Epithelial cell of esophagus (primary cell): ENCODE measurements at regions not wholly inside any gene's neighbourhood (a gene's known extent, or its start where the extent isn't known, plus 50 kb on each side); places are given as distances from the start of the nearest gene placed in this dataset.

Source experiments
- DNase-seq: peaks from one replicate; pipeline ENCODE4 v3.0.0; 2010; ENCODE audit warnings: low read depth
- H3K4me3 ChIP-seq: 2 replicates; pipeline ENCODE4 v1.5.1; 2011; ENCODE audit warnings: mild to moderate bottlenecking, low read length, control low read depth
- CTCF ChIP-seq: IDR thresholded peaks from 2 replicates; pipeline ENCODE4 v1.5.1; 2011; ENCODE audit warnings: low read depth, mild to moderate bottlenecking, low read length, control low read depth, inconsistent platforms; ENCODE audit not compliant: insufficient read depth; ENCODE audit errors: missing control alignments

GRCh38 chr10:3702056-3702546, 82.9 kb downstream of the KLF6 start:
- no peak for DNase-seq
- no peak overlapping the region for H3K4me3 ChIP-seq
- TF ChIP-seq CTCF = no peak

- no peak for DNase-seq
- TF ChIP-seq CTCF = no peak
- no peak overlapping the region for H3K4me3 ChIP-seq
Measured at GRCh38 chr10:3701491-3701890, 83.5 kb downstream of the KLF6 start.

- H3K4me3 ChIP-seq = no peak overlapping the region
- no peak for DNase-seq
- no peak for TF ChIP-seq CTCF
Measured at GRCh38 chr10:3700531-3701076, 84.4 kb downstream of the KLF6 start.

GRCh38 chr10:3699916-3700315, 85.1 kb downstream of the KLF6 start:
- no peak for DNase-seq
- no peak overlapping the region for H3K4me3 ChIP-seq
- no peak for TF ChIP-seq CTCF

GRCh38 chr10:3698312-3698711, 86.7 kb downstream of the KLF6 start:
- TF ChIP-seq CTCF = no peak
- no peak for DNase-seq
- H3K4me3 ChIP-seq = no peak overlapping the region

GRCh38 chr10:3693698-3694080, 91.3 kb downstream of the KLF6 start:
- no peak for TF ChIP-seq CTCF
- DNase-seq = no peak
- H3K4me3 ChIP-seq = no peak overlapping the region

- no peak for TF ChIP-seq CTCF
- no peak overlapping the region for H3K4me3 ChIP-seq
- no peak for DNase-seq
Measured at GRCh38 chr10:3693022-3693697, 91.8 kb downstream of the KLF6 start.
